ENCODE measurements at regions not wholly inside any gene's neighbourhood (a gene's known extent, or its start where the extent isn't known, plus 50 kb on each side); places are given as distances from the start of the nearest gene placed in this dataset.

GRCh38 chr18:72410399-72410798 is 133.7 kb downstream of the CBLN2 start:
- ChIA-PET CTCF (no interaction called here), POLR2A (no interaction called here)
- no peak for TF ChIP-seq HDGF (IDR thresholded peaks at IDR 0.05; ENCODE audit: borderline replicate concordance)
- TF ChIP-seq BHLHE40 (IDR thresholded peaks at IDR 0.05; ENCODE audit: borderline replicate concordance), result no peak
- TF ChIP-seq ELF4 (IDR thresholded peaks at IDR 0.05), result no peak
- TF ChIP-seq ZNF384 (IDR thresholded peaks at IDR 0.05), result no peak
- no peak for TF ChIP-seq TARDBP (IDR thresholded peaks at IDR 0.05)
- TF ChIP-seq LEF1 (IDR thresholded peaks at IDR 0.05; ENCODE audit: borderline replicate concordance), result no peak
- no peak for TF ChIP-seq NFRKB (IDR thresholded peaks at IDR 0.05)
- no peak for TF ChIP-seq FOXM1 (IDR thresholded peaks at IDR 0.05; ENCODE audit: borderline replicate concordance)
- TF ChIP-seq FOXK2 (IDR thresholded peaks at IDR 0.05), result no peak
- no peak for TF ChIP-seq CTBP1 (IDR thresholded peaks at IDR 0.05; ENCODE audit: borderline replicate concordance)
- no peak for TF ChIP-seq SUZ12 (IDR thresholded peaks at IDR 0.05)
- no peak for TF ChIP-seq PKNOX1 (IDR thresholded peaks at IDR 0.05)
- TF ChIP-seq FOXA1 (IDR thresholded peaks at IDR 0.05), result no peak
- no peak for TF ChIP-seq L3MBTL2 (conservative IDR thresholded peaks at IDR 0.05)
- no peak for TF ChIP-seq SP1 (IDR thresholded peaks at IDR 0.05)
- TF ChIP-seq ARNT (IDR thresholded peaks at IDR 0.05), result no peak
- no peak for DNase-seq (ENCODE audit: extremely low spot score)

GRCh38 chr18:72409903-72410302 is 134.2 kb downstream of the CBLN2 start:
- TF ChIP-seq BHLHE40 (IDR thresholded peaks at IDR 0.05; ENCODE audit: borderline replicate concordance) (no peak), LEF1 (IDR thresholded peaks at IDR 0.05; ENCODE audit: borderline replicate concordance) (no peak), TARDBP (IDR thresholded peaks at IDR 0.05) (no peak), FOXK2 (IDR thresholded peaks at IDR 0.05) (no peak), FOXA1 (IDR thresholded peaks at IDR 0.05) (no peak), PKNOX1 (IDR thresholded peaks at IDR 0.05) (no peak), ZNF384 (IDR thresholded peaks at IDR 0.05) (no peak), ELF4 (IDR thresholded peaks at IDR 0.05) (no peak), ARNT (IDR thresholded peaks at IDR 0.05) (no peak), L3MBTL2 (conservative IDR thresholded peaks at IDR 0.05) (no peak), HDGF (IDR thresholded peaks at IDR 0.05; ENCODE audit: borderline replicate concordance) (no peak), SP1 (IDR thresholded peaks at IDR 0.05) (no peak)
- ChIA-PET POLR2A (no interaction called here), CTCF (no interaction called here)
- no peak for DNase-seq (ENCODE audit: extremely low spot score)

GRCh38 chr18:72407048-72407447 is 137.1 kb downstream of the CBLN2 start:
- POLR2A ChIA-PET, result no interaction called here
- TF ChIP-seq PKNOX1 (IDR thresholded peaks at IDR 0.05) (no peak), CTBP1 (IDR thresholded peaks at IDR 0.05; ENCODE audit: borderline replicate concordance) (no peak), LEF1 (IDR thresholded peaks at IDR 0.05; ENCODE audit: borderline replicate concordance) (no peak), ZNF384 (IDR thresholded peaks at IDR 0.05) (no peak), ARNT (IDR thresholded peaks at IDR 0.05) (no peak), SP1 (IDR thresholded peaks at IDR 0.05) (no peak), TARDBP (IDR thresholded peaks at IDR 0.05) (no peak), ELF4 (IDR thresholded peaks at IDR 0.05) (no peak), FOXM1 (IDR thresholded peaks at IDR 0.05; ENCODE audit: borderline replicate concordance) (no peak), FOXK2 (IDR thresholded peaks at IDR 0.05) (no peak), SUZ12 (IDR thresholded peaks at IDR 0.05) (no peak), HDGF (IDR thresholded peaks at IDR 0.05; ENCODE audit: borderline replicate concordance) (no peak), L3MBTL2 (conservative IDR thresholded peaks at IDR 0.05) (no peak), NFRKB (IDR thresholded peaks at IDR 0.05) (no peak), FOXA1 (IDR thresholded peaks at IDR 0.05) (no peak), BHLHE40 (IDR thresholded peaks at IDR 0.05; ENCODE audit: borderline replicate concordance) (no peak)
- no peak for DNase-seq (ENCODE audit: extremely low spot score)
- CTCF ChIA-PET, result no interaction called here

GRCh38 chr18:72391951-72392350 is 152.2 kb downstream of the CBLN2 start:
- DNase-seq (ENCODE audit: extremely low spot score), result no peak
- ChIA-PET POLR2A (no interaction called here), CTCF (no interaction called here)
- TF ChIP-seq ZNF384 (IDR thresholded peaks at IDR 0.05), result no peak
- no peak for TF ChIP-seq SP1 (IDR thresholded peaks at IDR 0.05)
- no peak for TF ChIP-seq NFRKB (IDR thresholded peaks at IDR 0.05)
- TF ChIP-seq CTBP1 (IDR thresholded peaks at IDR 0.05; ENCODE audit: borderline replicate concordance), result no peak
- TF ChIP-seq BHLHE40 (IDR thresholded peaks at IDR 0.05; ENCODE audit: borderline replicate concordance), result no peak
- TF ChIP-seq TARDBP (IDR thresholded peaks at IDR 0.05), result no peak
- TF ChIP-seq ARNT (IDR thresholded peaks at IDR 0.05), result no peak
- TF ChIP-seq ELF4 (IDR thresholded peaks at IDR 0.05), result no peak
- no peak for TF ChIP-seq FOXK2 (IDR thresholded peaks at IDR 0.05)

- CTCF ChIA-PET, result no interaction called here
- POLR2A ChIA-PET, result no interaction called here
- no peak for DNase-seq (ENCODE audit: extremely low spot score)
- TF ChIP-seq ELF4 (IDR thresholded peaks at IDR 0.05) (no peak), HDGF (IDR thresholded peaks at IDR 0.05; ENCODE audit: borderline replicate concordance) (no peak), L3MBTL2 (conservative IDR thresholded peaks at IDR 0.05) (no peak), SUZ12 (IDR thresholded peaks at IDR 0.05) (no peak), CTBP1 (IDR thresholded peaks at IDR 0.05; ENCODE audit: borderline replicate concordance) (no peak), BHLHE40 (IDR thresholded peaks at IDR 0.05; ENCODE audit: borderline replicate concordance) (no peak), LEF1 (IDR thresholded peaks at IDR 0.05; ENCODE audit: borderline replicate concordance) (no peak), TARDBP (IDR thresholded peaks at IDR 0.05) (no peak), SP1 (IDR thresholded peaks at IDR 0.05) (no peak), NFRKB (IDR thresholded peaks at IDR 0.05) (no peak), ARNT (IDR thresholded peaks at IDR 0.05) (no peak), PKNOX1 (IDR thresholded peaks at IDR 0.05) (no peak), FOXM1 (IDR thresholded peaks at IDR 0.05; ENCODE audit: borderline replicate concordance) (no peak), ZNF384 (IDR thresholded peaks at IDR 0.05) (no peak), FOXA1 (IDR thresholded peaks at IDR 0.05) (no peak), FOXK2 (IDR thresholded peaks at IDR 0.05) (no peak)
These were observed 152.7 kb downstream of the CBLN2 start for GRCh38 chr18:72391427-72391826.
